Fibroblast of pulmonary artery (primary cell): ENCODE measurements at regions not wholly inside any gene's neighbourhood (a gene's known extent, or its start where the extent isn't known, plus 50 kb on each side); places are given as distances from the start of the nearest gene placed in this dataset.

Experiments
- DNase-seq: peaks from one replicate; pipeline ENCODE4 v3.0.0-alpha.2; 2010; ENCODE audit warnings: low read depth
- H3K4me3 ChIP-seq: replicated peaks from 2 replicates; pipeline ENCODE4 v1.5.1; 2011; ENCODE audit warnings: low read depth, mild to moderate bottlenecking, control low read depth, low read length, moderate library complexity
- TF ChIP-seq, protein P1 (sequence below): IDR thresholded peaks from 2 replicates; pipeline ENCODE4 v1.5.1; 2011; ENCODE audit warnings: mild to moderate bottlenecking, control low read depth, low read length, inconsistent platforms; ENCODE audit errors: missing control alignments

DNA sequence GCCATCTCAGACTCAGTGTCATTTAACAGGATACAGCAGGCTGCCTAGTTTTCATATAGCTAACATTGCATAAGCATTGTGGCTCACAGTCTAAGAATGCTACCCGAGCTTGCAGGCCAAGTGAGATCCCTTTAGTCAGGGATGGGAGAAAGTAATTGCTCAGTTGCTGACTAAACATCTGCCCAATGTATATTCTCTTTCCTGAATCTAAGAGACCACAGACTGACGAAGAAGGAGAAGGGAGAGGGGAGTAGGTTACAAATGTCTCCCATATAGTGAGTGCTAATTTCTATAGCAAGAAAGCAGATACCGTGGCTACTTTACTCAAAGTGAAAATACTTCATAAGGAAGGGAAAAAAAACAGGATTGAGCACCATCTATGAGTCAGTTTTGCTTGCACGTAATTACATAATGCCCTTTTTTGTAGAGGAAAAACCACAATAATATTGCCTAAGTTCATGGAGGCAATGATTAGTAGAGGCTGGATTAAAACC lies 453.9 kb downstream of the COG6 start:
- H3K4me3 ChIP-seq: peak overlapping the region; percentile 28
- DNase-seq: peak; percentile 97
- TF ChIP-seq, protein P1, sequence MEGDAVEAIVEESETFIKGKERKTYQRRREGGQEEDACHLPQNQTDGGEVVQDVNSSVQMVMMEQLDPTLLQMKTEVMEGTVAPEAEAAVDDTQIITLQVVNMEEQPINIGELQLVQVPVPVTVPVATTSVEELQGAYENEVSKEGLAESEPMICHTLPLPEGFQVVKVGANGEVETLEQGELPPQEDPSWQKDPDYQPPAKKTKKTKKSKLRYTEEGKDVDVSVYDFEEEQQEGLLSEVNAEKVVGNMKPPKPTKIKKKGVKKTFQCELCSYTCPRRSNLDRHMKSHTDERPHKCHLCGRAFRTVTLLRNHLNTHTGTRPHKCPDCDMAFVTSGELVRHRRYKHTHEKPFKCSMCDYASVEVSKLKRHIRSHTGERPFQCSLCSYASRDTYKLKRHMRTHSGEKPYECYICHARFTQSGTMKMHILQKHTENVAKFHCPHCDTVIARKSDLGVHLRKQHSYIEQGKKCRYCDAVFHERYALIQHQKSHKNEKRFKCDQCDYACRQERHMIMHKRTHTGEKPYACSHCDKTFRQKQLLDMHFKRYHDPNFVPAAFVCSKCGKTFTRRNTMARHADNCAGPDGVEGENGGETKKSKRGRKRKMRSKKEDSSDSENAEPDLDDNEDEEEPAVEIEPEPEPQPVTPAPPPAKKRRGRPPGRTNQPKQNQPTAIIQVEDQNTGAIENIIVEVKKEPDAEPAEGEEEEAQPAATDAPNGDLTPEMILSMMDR: no peak

GRCh38 chr13:40113643-40114304 lies 458.3 kb downstream of the COG6 start:
- TF ChIP-seq, protein P1: no peak
- DNase-seq: peak; percentile 59
- no peak overlapping the region for H3K4me3 ChIP-seq

- TF ChIP-seq, protein P1: no peak
- H3K4me3 ChIP-seq: no peak overlapping the region
- DNase-seq: no peak
Measured at GRCh38 chr13:40114305-40114896, 458.9 kb downstream of the COG6 start.

- TF ChIP-seq, protein P1: no peak
- DNase-seq: peak; percentile 49
- no peak overlapping the region for H3K4me3 ChIP-seq
Measured at GRCh38 chr13:40115426-40115825, 460.0 kb downstream of the COG6 start.

- peak; percentile 99 for DNase-seq
- H3K4me3 ChIP-seq: no peak overlapping the region
- TF ChIP-seq, protein P1: no peak
Measured at GRCh38 chr13:40116008-40116407, 460.5 kb downstream of the COG6 start.

DNA sequence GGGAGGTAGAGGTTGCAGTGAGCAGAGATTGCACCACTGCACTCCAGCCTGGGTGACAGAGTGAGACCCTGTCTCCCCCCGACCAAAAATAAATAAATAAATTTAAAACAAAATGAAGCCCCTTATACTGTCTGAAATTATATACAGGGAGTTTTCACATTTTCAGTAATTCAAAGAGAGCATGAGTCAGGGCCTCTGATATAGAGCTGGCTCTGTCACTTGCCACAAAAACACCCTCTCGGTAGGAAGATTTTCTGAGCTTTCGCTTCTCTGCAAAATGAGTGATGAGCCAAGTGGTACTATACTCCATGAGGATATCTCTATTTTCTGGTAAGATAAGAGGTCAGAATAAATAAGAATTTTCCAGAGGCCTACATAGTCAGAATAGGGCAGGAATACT lies 462.9 kb downstream of the COG6 start:
- TF ChIP-seq, protein P1: no peak
- DNase-seq: no peak
- H3K4me3 ChIP-seq: no peak overlapping the region
